WTC11 (cell line): ENCODE measurements at regions not wholly inside any gene's neighbourhood (a gene's known extent, or its start where the extent isn't known, plus 50 kb on each side); places are given as distances from the start of the nearest gene placed in this dataset.

Source experiments
- CTCF ChIP-seq: fragments of 200-600 bp; IDR thresholded peaks from 2 replicates; pipeline ENCODE4 v1.8.0; 2022; ENCODE audit warnings: antibody characterized with exemption
- ETV6 ChIP-seq: sonication (generic); formaldehyde crosslinking; IDR thresholded peaks from 2 replicates; pipeline ENCODE4 v1.8.1; 2022; ENCODE audit warnings: mild to moderate bottlenecking, missing genetic modification reagents
- FOXP4 ChIP-seq: sonication (generic); formaldehyde crosslinking; IDR thresholded peaks from 2 replicates; pipeline ENCODE4 v1.8.0; 2022; ENCODE audit warnings: mild to moderate bottlenecking, missing genetic modification reagents
- KAT7 ChIP-seq: sonication (generic); formaldehyde crosslinking; IDR thresholded peaks from 2 replicates; pipeline ENCODE4 v1.8.1; 2023; ENCODE audit warnings: missing genetic modification reagents, mild to moderate bottlenecking, borderline replicate concordance
- OVOL2 ChIP-seq: fragments of 250-450 bp; sonication (Bioruptor Pico); IDR thresholded peaks from 2 replicates; pipeline ENCODE4 v1.9.0; 2021; ENCODE audit warnings: mild to moderate bottlenecking, borderline replicate concordance
- PREB ChIP-seq: sonication (generic); formaldehyde crosslinking; IDR thresholded peaks from 2 replicates; pipeline ENCODE4 v1.8.1; 2022; ENCODE audit warnings: mild to moderate bottlenecking, missing genetic modification reagents, moderate library complexity, borderline replicate concordance
- SP1 ChIP-seq: sonication (generic); formaldehyde crosslinking; conservative IDR thresholded peaks from 2 replicates; pipeline ENCODE4 v1.8.1; 2022; ENCODE audit warnings: missing genetic modification reagents
- TCF7 ChIP-seq: sonication (generic); formaldehyde crosslinking; IDR thresholded peaks from 2 replicates; pipeline ENCODE4 v1.8.0; 2022; ENCODE audit warnings: mild to moderate bottlenecking, low read depth, missing genetic modification reagents, moderate library complexity
- TEAD1 ChIP-seq: sonication (generic); formaldehyde crosslinking; IDR thresholded peaks from 2 replicates; pipeline ENCODE4 v1.8.0; 2022; ENCODE audit warnings: mild to moderate bottlenecking, missing genetic modification reagents
- ZNF232 ChIP-seq: sonication (generic); formaldehyde crosslinking; IDR thresholded peaks from 2 replicates; pipeline ENCODE4 v1.8.0; 2022; ENCODE audit warnings: mild to moderate bottlenecking, missing genetic modification reagents
- ZNF396 ChIP-seq: fragments of 250-450 bp; sonication (Bioruptor Pico); IDR thresholded peaks from 2 replicates; pipeline ENCODE4 v1.8.0; 2021; ENCODE audit warnings: mild to moderate bottlenecking, moderate library complexity, borderline replicate concordance

GRCh38 chr2:52082646-52083045, 1050.7 kb upstream of the NRXN1 start:
- TF ChIP-seq PREB (CRISPR knock-in tag): no peak
- TF ChIP-seq CTCF: no peak
- TF ChIP-seq ZNF232 (CRISPR knock-in tag): no peak
- TF ChIP-seq SP1: no peak
- no peak for TF ChIP-seq KAT7 (CRISPR knock-in tag)
- TF ChIP-seq TEAD1 (CRISPR knock-in tag): no peak
- TF ChIP-seq OVOL2 (CRISPR knock-in tag): no peak
- TF ChIP-seq ZNF396 (CRISPR knock-in tag): no peak
- no peak for TF ChIP-seq FOXP4 (CRISPR knock-in tag)
- no peak for TF ChIP-seq ETV6 (CRISPR knock-in tag)
- no peak for TF ChIP-seq TCF7
